ENCODE measurements at regions not wholly inside any gene's neighbourhood (a gene's known extent, or its start where the extent isn't known, plus 50 kb on each side); places are given as distances from the start of the nearest gene placed in this dataset.

- no peak for FAIRE-seq
- TF ChIP-seq CTCF (IDR thresholded peaks at IDR 0.05; ENCODE audit: insufficient read depth, low read length, severe bottlenecking), result no peak
- no peak overlapping the region for H3K4me3 ChIP-seq (ENCODE audit: low read depth, low read length)
- H3K36me3 ChIP-seq (ENCODE audit: control insufficient read depth, insufficient read depth, low read length), result no peaks in the 10 kb centered on the region
- no peak for DNase-seq (ENCODE audit: low read depth)
- H3K27me3 ChIP-seq (ENCODE audit: control insufficient read depth, insufficient read depth, low read length), result no peaks in the 10 kb centered on the region
Measured at GRCh38 chr9:17017931-17018491, 116.8 kb upstream of the CNTLN start.

- Histone ChIP-seq H3K4me3 (ENCODE audit: low read depth, low read length) (no peak overlapping the region), H3K36me3 (ENCODE audit: control insufficient read depth, insufficient read depth, low read length) (no peaks in the 10 kb centered on the region), H3K27me3 (ENCODE audit: control insufficient read depth, insufficient read depth, low read length) (no peaks in the 10 kb centered on the region)
- DNase-seq (ENCODE audit: low read depth) (no peak), FAIRE-seq (no peak)
- TF ChIP-seq CTCF (IDR thresholded peaks at IDR 0.05; ENCODE audit: insufficient read depth, low read length, severe bottlenecking), result no peak
Measured at GRCh38 chr9:17013891-17014290, 120.9 kb upstream of the CNTLN start.

- Histone ChIP-seq H3K36me3 (ENCODE audit: control insufficient read depth, insufficient read depth, low read length) (no peaks in the 10 kb centered on the region), H3K4me3 (ENCODE audit: low read depth, low read length) (no peak overlapping the region)
- DNase-seq (ENCODE audit: low read depth), result peak; percentile 69
Measured at GRCh38 chr9:17013010-17013409, 121.8 kb upstream of the CNTLN start.

GRCh38 chr9:17011880-17012279 lies 123.0 kb upstream of the CNTLN start:
- no peak for TF ChIP-seq CTCF (IDR thresholded peaks at IDR 0.05; ENCODE audit: insufficient read depth, low read length, severe bottlenecking)
- H3K36me3 ChIP-seq (ENCODE audit: control insufficient read depth, insufficient read depth, low read length), result no peaks in the 10 kb centered on the region
- no peaks in the 10 kb centered on the region for H3K27me3 ChIP-seq (ENCODE audit: control insufficient read depth, insufficient read depth, low read length)
- no peak overlapping the region for H3K4me3 ChIP-seq (ENCODE audit: low read depth, low read length)
- no peak for DNase-seq (ENCODE audit: low read depth)
- no peak for FAIRE-seq

More at GRCh38 chr9:17013010-17013409, 121.8 kb upstream of the CNTLN start:
- TF ChIP-seq CTCF (IDR thresholded peaks at IDR 0.05; ENCODE audit: insufficient read depth, low read length, severe bottlenecking), result no peak
- no peaks in the 10 kb centered on the region for H3K27me3 ChIP-seq (ENCODE audit: control insufficient read depth, insufficient read depth, low read length)
- FAIRE-seq, result no peak

- no peak for DNase-seq (ENCODE audit: low read depth)
- no peak overlapping the region for H3K4me3 ChIP-seq (ENCODE audit: low read depth, low read length)
- TF ChIP-seq CTCF (IDR thresholded peaks at IDR 0.05; ENCODE audit: insufficient read depth, low read length, severe bottlenecking), result no peak
- no peak for FAIRE-seq
- H3K36me3 ChIP-seq (ENCODE audit: control insufficient read depth, insufficient read depth, low read length), result no peaks in the 10 kb centered on the region
- H3K27me3 ChIP-seq (ENCODE audit: control insufficient read depth, insufficient read depth, low read length), result no peaks in the 10 kb centered on the region
Measured at GRCh38 chr9:17009071-17009470, 125.8 kb upstream of the CNTLN start.

All from bronchial epithelial cell (primary cell).